GM12878 (cell line): ENCODE measurements at regions not wholly inside any gene's neighbourhood (a gene's known extent, or its start where the extent isn't known, plus 50 kb on each side); places are given as distances from the start of the nearest gene placed in this dataset.
A peak's percentile ranks its signal among the peaks of the same experiment; 100 is the strongest.

ENCODE experiments used
- ATAC-seq: fragments of 200-7000 bp; cut with Tn5 transposase; 3 replicates; pipeline ENCODE4 v1.9.1; 2020; ENCODE audit warnings: mild to moderate bottlenecking, moderate library complexity
- BruUV-seq: library from RNA; stranded (reverse); fragments of 400-500 nt; replicated peaks from 2 replicates; lab custom pipeline; 2021; lab: Mats Ljungman, UMichigan
- CTCF ChIA-PET: fragments of 300-600 bp; sonication (Branson Sonifier 250); formaldehyde crosslinking; extraction: SDS; loops from one replicate; lab custom pipeline; 2021; ENCODE audit warnings: inconsistent platforms; lab: Yijun Ruan, JAX
- POLR2A ChIA-PET: fragments of 350-600 bp; formaldehyde crosslinking; extraction: SDS; loops from one replicate; lab custom pipeline; 2021; ENCODE audit warnings: inconsistent platforms; lab: Charles Lee
- RAD21 ChIA-PET: fragments of 300-600 bp; sonication (Branson Sonifier 250); formaldehyde crosslinking; loops from one replicate; lab custom pipeline; 2023; ENCODE audit warnings: antibody characterized with exemption; ENCODE audit not compliant: unreplicated experiment; lab: Charles Lee
- SMC1A ChIA-PET: fragments of 300-600 bp; sonication (Branson Sonifier 250); formaldehyde crosslinking; loops from one replicate; lab custom pipeline; 2023; ENCODE audit not compliant: unreplicated experiment, uncharacterized antibody; lab: Charles Lee
- DNase-seq: peaks from one replicate; pipeline ENCODE4 v3.0.0-alpha.2; 2011; ENCODE audit warnings: low read depth, low spot score
- FAIRE-seq: peaks from 3 replicates; lab custom pipeline; 2011; peaks lifted over from hg19 to GRCh38; lab: Jason Lieb, UNC
- H2AFZ ChIP-seq: 2 replicates; pipeline ENCODE4 v1.6.0; 2011; ENCODE audit warnings: low read depth, low read length, control low read depth; ENCODE audit not compliant: control insufficient read depth
- H3K27ac ChIP-seq: 2 replicates; pipeline ENCODE4 v1.5.1; 2011; ENCODE audit warnings: control low read depth; ENCODE audit not compliant: control insufficient read depth, insufficient read depth
- H3K27me3 ChIP-seq, 2 experiments: replicated peaks in 1 of 2; 2 replicates each; pipeline versions ENCODE4 v1.6.0 to v1.6.1; 2011; ENCODE audit warnings: low read length in 1 of 2; ENCODE audit not compliant: control insufficient read depth in 2 of 2, insufficient read depth in 2 of 2
- H3K36me3 ChIP-seq, 2 experiments: 2 replicates each; pipeline ENCODE4 v1.5.1; 2011; ENCODE audit warnings: low read length in 1 of 2; ENCODE audit not compliant: control insufficient read depth in 2 of 2, insufficient read depth in 2 of 2
- H3K4me1 ChIP-seq: 2 replicates; pipeline ENCODE4 v1.6.1; 2011; ENCODE audit warnings: mild to moderate bottlenecking, low read length, moderate library complexity, mixed read lengths; ENCODE audit not compliant: control insufficient read depth, insufficient read depth
- H3K4me2 ChIP-seq: 2 replicates; pipeline ENCODE4 v1.6.0; 2011; ENCODE audit warnings: control low read depth; ENCODE audit not compliant: control insufficient read depth, insufficient read depth
- H3K4me3 ChIP-seq: fragments of 200-600 bp; sonication (generic); 2 replicates; pipeline ENCODE4 v1.5.1; 2016
- H3K79me2 ChIP-seq: 2 replicates; pipeline ENCODE4 v1.6.0; 2011; ENCODE audit warnings: low read length; ENCODE audit not compliant: control insufficient read depth, insufficient read depth
- H3K9ac ChIP-seq: 2 replicates; pipeline ENCODE4 v1.8.0; 2011; ENCODE audit warnings: low read length, control low read depth, mixed read lengths; ENCODE audit not compliant: control insufficient read depth, insufficient read depth
- H3K9me3 ChIP-seq: replicated peaks from 3 replicates; pipeline ENCODE4 v1.5.1; 2011; ENCODE audit warnings: mild to moderate bottlenecking, low read length; ENCODE audit not compliant: control insufficient read depth, insufficient read depth
- H4K20me1 ChIP-seq: 2 replicates; pipeline ENCODE4 v1.6.0; 2011; ENCODE audit not compliant: control insufficient read depth, insufficient read depth
- BHLHE40 ChIP-seq, 2 experiments: fragments of 450-650 bp in 1 of 2; IDR thresholded peaks; 2 replicates each; pipeline ENCODE4 v1.6.1; 2011 to 2017; ENCODE audit warnings: low read depth in 2 of 2, borderline replicate concordance in 1 of 2, improper control_type of control experiment in 1 of 2, low read length in 1 of 2, mild to moderate bottlenecking in 1 of 2
- DPF2 ChIP-seq: fragments of 450-650 bp; IDR thresholded peaks from 2 replicates; pipeline ENCODE4 v1.6.1; 2017; ENCODE audit warnings: mild to moderate bottlenecking
- GATAD2B ChIP-seq: fragments of 450-650 bp; conservative IDR thresholded peaks from 2 replicates; pipeline ENCODE4 v1.6.1; 2017; ENCODE audit warnings: low read depth, mild to moderate bottlenecking, moderate library complexity
- IKZF1 ChIP-seq: fragments of 450-650 bp; conservative IDR thresholded peaks from 2 replicates; pipeline ENCODE4 v1.6.1; 2017; ENCODE audit warnings: antibody characterized with exemption, mild to moderate bottlenecking
- LARP7 ChIP-seq: fragments of 450-650 bp; IDR thresholded peaks from 2 replicates; pipeline ENCODE4 v1.6.1; 2017; ENCODE audit warnings: mild to moderate bottlenecking
- POLR2AphosphoS2 ChIP-seq: IDR thresholded peaks from 2 replicates; pipeline ENCODE4 v1.6.1; 2011; ENCODE audit warnings: low read depth, mild to moderate bottlenecking, low read length, improper control_type of control experiment, moderate library complexity
- SUZ12 ChIP-seq: fragments of 200-600 bp; sonication (generic); IDR thresholded peaks from one replicate; pipeline ENCODE4 v1.6.1; 2018; ENCODE audit warnings: antibody characterized with exemption, mild to moderate bottlenecking; ENCODE audit not compliant: unreplicated experiment
- WRNIP1 ChIP-seq: IDR thresholded peaks from 2 replicates; pipeline ENCODE4 v1.6.1; 2011; ENCODE audit warnings: low read depth, low read length, improper control_type of control experiment, borderline replicate concordance
- ZNF687 ChIP-seq: fragments of 450-650 bp; IDR thresholded peaks from 2 replicates; pipeline ENCODE4 v1.6.1; 2017; ENCODE audit warnings: mild to moderate bottlenecking, moderate library complexity
- WGBS: methylation state at CpG from one replicate; pipeline ENCODE4 v1.1.6; 2016; ENCODE audit warnings: low lambda C conversion rate; ENCODE audit not compliant: insufficient replicate concordance, insufficient coverage; ENCODE audit errors: missing lambda C conversion rate; 5-methylcytosine and 5-hydroxymethylcytosine counted together
- in situ Hi-C: fragments of 300-500 bp; cut with MboI; formaldehyde crosslinking; loops from 9 replicates; pipeline ENCODE4 v1.14.3; 2018; ENCODE audit warnings: mixed read lengths
- intact Hi-C: fragments of 100-400 bp; cut with micrococcal nuclease; formaldehyde crosslinking; loops from one replicate; pipeline ENCODE4 v1.14.2; 2022; ENCODE audit not compliant: unreplicated experiment

- H3K4me1 ChIP-seq: no peaks in the 10 kb centered on the region
- ChIA-PET CTCF (interaction anchor here (1.1 to 2.9 kb wide), 7 partner anchors 17 to 505 kb away, joined by 3 to 29 read pairs (median 4); no protein-coding TSS in a partner anchor), SMC1A (interaction anchor here (0.9 to 4.0 kb wide), 16 partner anchors 9 to 526 kb away, joined by 3 to 33 read pairs (median 4); no protein-coding TSS in a partner anchor), RAD21 (interaction anchor here (1.3 to 5.7 kb wide), 8 partner anchors 16 to 289 kb away, joined by 5 to 50 read pairs (median 8); no protein-coding TSS in a partner anchor), POLR2A (interaction anchor here (0.6 kb wide), 1 partner anchor 42 kb away, joined by 3 read pairs; no protein-coding TSS in a partner anchor)
- ATAC-seq: peak; percentile 73
- TF ChIP-seq SUZ12 (no peak), DPF2 (peak; percentile 45; the same call in 1 of the 2 replicates), BHLHE40 (IDR thresholded peaks at IDR 0.05; ENCODE audit: borderline replicate concordance in 1 of 2, low read depth in 2 of 2, low read length in 1 of 2) (peak in 1 of 2 experiments; percentile 36; a peak in 1 of 4 replicates), IKZF1 (peak; percentile 33; the same call in 1 of the 2 replicates), LARP7 (peak; percentile 56), POLR2AphosphoS2 (no peak), ZNF687 (peak; percentile 63), GATAD2B (0 out of 2 replicates have a peak, but pooled peaks have one; percentile 64), WRNIP1 (no peak)
- in situ Hi-C loops: no loop called here
- H3K27me3 ChIP-seq: no peaks in the 10 kb centered on the region
- H3K9me3 ChIP-seq: no peaks in the 10 kb centered on the region; the same call in 2 of the 3 replicates
- BruUV-seq: no TSS peak
- H2AFZ ChIP-seq: no peak overlapping the region
- H3K9ac ChIP-seq: no peak overlapping the region; the same call in 1 of the 2 replicates
- no peaks in the 10 kb centered on the region for H4K20me1 ChIP-seq
- H3K4me2 ChIP-seq: no peak overlapping the region
- H3K36me3 ChIP-seq: no peaks in the 10 kb centered on the region
- intact Hi-C loops: loop anchor here (5.0 kb wide), 1 partner anchor 98 kb away; no protein-coding TSS in a partner anchor
- FAIRE-seq: no peak
- H3K79me2 ChIP-seq: no peaks in the 10 kb centered on the region
- H3K4me3 ChIP-seq: no peak overlapping the region
- H3K27ac ChIP-seq: no peak overlapping the region
- 59% methylated on average over 37 of the region's 78 CpGs for WGBS
- no peak for DNase-seq
Measured at GRCh38 chr10:107914450-107915214, 750.1 kb upstream of the SORCS1 start.
